GM21447 (cell line): ENCODE measurements at regions not wholly inside any gene's neighbourhood (a gene's known extent, or its start where the extent isn't known, plus 50 kb on each side); places are given as distances from the start of the nearest gene placed in this dataset.
"Not testable (repeated sequence)": the region's sequence is repeated elsewhere in the genome, so short reads cannot be mapped to it uniquely, and the experiment has no call there.

ENCODE experiments used
- ATAC-seq: cut with Tn5 transposase; IDR thresholded peaks from one replicate; pipeline ENCODE4 v1.9.1; 2021; ENCODE audit not compliant: unreplicated experiment

DNA sequence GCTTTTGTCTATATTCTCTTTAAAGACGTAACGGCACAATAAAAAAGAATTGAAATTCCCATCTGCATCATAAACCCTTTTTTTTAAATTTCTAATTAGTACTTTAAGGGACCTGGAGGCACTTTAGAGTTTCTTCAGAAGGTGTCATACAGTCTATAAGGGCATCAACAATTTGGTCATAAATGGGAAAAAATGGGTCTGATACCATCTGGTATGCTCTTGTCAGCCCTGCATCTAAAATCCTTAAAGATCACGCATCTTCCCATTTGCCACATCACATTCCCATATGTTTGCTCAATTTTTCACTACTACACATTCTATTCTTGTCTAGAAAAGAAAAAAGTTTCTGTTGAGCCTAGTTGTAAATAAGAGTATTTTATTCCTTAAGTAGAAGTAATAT lies 53.8 kb downstream of the COX7C start:
- ATAC-seq = no peak

DNA sequence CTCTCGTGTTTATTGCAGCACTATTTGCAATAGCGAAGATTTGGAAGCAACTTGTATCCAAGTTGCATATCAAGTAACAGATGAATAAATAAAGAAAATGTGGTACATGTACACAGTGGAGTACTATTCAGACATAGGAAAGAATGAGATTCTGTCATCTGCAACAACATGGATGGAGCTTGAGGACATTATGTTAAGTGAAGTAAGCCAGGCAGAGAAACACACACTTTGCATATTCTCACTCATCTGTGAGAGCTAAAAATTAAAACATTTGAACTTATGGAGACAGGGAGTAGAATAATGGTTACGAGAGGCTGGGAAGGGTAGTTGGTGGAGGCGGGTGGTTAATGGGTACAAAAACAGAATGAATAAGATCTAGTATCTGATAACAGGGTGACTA lies 56.3 kb downstream of the COX7C start:
- no peak for ATAC-seq

DNA sequence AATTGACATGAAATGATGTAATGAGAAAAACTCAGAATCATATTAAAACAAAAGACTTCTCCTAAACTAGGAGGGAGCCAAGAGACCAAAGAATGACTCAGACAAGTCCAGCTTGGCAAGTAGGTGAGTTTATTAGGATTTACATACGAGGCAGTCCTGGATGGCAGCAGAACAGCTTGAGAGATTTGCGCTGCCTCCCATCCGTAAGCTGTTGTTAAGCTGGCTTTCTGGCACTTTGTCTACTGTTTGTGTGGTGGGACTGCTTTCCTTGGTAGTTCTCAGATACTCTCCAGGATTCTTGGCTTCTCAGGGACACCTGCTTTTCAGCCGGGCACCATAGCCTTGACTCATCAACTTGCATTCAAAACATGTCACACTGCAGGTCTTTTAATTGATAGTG lies 57.6 kb downstream of the COX7C start:
- ATAC-seq = no peak

DNA sequence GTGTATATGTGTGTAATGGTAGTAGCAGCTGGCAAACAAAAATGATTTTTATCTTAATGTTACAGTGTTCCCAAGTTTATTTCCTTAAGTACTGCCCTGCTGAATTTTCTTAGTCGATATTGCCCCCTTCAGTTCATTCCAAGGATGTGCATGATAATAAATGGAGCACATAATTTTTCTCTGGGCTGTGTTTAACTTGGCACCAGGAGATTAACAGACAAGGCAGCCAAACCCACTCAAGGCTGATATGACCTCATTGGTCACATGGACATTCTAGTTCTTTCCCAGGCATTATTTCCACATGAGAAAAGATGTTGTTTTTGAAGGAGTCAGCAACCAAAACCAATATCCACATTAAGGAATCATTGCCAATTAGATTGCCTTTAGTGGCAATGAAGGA lies 61.8 kb downstream of the COX7C start:
- no peak for ATAC-seq

DNA sequence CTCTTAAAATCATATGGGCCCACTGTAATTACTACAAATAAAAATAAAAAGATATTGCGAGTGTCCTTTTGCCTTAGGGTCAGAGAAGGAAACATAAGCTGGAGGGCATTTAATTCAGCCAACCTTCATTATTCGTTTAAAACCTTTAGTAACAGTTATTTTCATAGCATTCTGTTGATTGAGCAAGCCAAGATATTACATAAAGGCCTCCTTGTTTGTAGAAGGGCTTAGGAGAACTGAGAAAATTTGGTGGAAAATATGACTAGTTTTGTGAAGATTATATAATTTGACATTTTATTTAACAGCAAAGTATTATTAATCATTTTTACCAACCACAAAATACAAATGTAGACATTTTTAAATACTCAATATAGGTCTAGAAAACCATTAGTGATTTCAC lies 62.2 kb downstream of the COX7C start:
- no peak for ATAC-seq

DNA sequence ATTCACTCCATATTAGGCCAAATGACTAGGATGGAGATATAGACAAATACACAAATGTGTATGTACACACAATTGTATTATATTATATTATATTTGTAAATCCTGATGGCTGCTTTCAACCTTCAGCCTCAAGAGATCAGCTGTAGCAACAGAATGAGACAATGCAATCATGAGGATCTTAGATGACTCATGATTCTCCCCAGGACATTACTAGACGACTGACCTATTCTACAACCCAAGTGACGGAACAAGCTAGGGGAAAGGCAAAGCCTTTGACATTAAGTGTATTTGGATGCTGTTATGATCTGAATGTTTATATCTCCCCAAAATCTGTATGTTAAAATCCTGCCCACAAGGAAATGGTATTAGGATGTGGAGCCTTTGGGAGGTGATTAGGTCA lies 66.5 kb downstream of the COX7C start:
- ATAC-seq = no peak

DNA sequence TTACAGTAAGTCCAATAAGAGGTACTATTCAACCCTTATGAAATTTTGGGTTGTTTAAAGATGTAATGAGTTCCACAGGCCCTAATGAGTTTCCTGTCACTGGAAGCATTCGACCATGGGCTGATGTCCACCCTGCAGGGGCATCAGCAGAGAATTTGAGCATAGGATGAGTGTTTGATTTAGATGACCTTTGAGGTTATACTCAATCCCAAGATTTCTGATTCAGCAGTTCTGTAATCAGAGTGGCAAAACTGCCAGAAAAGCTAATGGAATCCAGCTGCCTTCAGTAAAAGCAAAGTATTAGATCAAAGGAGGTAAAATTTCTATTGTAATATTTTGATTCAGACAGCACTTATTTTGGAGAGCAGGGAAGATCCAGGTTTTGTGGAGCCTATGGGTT lies 68.3 kb downstream of the COX7C start:
- no peak for ATAC-seq

DNA sequence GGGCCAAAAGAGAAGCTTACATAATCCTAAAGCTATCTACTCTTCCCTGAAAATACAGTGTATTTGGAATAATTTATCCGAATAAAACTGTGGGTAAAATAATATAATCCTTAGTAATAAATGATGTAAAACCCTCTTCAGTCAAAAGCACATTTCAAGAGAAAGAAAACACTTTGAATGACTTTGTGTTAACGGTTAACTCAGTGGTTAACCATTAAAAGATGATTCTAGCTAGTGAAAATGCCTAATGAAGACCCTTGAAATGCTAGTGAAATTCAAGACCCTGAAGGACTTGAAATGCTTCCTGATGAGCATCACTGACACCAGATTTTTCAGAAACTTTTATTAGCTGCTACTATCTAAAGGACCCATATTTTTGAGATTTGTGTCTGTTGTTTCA lies 70.7 kb downstream of the COX7C start:
- no peak for ATAC-seq

DNA sequence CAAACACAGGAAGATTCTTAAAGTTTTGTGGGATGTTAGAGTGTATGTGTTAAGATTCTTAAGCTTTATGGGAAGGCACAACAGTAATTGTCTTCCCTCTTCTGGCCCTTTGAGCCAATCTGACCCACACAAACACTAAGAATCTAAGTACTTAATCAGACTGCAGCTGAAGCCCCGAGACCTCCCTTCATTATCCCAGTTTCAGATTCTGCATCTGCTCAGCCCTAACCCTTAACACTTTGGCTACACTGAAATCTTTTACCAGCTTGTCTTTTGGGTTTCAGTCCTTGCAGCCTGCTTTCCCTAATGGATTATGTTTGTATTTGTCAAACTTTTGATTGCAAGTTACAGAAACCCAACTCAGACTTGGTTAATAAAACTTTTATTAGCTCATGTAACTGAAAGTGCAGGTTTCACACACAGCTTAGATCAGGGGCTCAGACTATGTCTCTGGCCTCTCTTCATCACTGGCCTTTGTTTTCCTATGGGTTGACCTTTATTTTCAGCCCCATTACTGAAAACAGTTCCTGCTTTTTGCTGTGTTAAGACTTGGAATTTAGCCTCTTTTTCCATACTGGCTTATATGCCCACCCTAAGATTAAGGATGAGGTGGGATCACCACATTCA lies 71.5 kb downstream of the COX7C start:
- ATAC-seq = no peak

DNA sequence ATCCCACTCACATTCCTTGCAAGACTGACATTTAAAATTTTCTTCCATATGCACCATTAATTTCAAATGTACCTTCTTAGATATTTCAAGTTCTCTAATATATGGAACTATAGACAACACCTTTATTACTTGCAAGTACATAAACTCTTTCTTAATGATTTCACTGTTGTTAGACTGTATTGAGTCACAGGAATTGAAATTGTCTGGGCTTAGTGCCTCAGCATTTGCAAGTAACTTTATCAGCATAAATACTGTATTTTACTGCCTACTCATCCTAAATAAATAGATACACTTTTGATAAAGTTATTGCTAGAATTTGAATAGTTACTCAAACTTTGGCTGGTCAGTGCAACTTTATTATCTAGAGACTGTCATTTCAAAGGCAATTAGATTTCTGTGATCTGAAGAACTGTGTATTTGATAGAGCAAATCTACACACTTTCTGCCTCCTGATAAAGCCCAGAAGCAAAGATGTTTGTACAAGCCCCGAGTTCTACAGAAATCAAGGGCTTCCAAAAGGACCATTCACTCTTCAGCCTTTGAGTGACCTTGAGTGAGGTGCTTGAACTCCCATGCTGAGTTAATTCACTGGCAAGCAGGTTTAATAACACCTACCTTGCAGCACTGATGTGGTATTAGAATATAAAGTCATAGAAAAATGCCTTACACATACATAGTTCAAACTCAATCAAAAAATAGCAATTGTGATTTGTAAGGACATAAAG lies 91.6 kb downstream of the COX7C start:
- ATAC-seq = no peak

DNA sequence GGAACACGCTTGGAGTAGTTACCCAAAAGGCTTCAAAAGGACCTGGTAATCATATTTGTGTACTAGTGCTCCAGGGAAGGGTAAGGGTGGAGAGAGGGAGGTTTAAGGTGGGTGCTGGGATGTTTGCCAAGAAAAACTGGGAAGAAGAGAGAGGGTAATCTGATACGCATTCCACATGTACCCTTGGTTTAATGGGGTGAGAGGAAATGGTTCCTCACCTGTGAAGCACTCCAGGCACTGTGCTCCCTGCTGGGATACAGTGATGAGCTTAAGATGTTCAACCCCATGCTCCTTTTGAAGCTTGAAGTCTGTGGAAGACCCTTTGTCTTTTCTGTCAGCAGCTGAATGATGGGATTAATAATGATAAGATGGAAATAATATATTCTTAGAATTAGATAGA lies 98.4 kb downstream of the COX7C start:
- ATAC-seq = no peak

DNA sequence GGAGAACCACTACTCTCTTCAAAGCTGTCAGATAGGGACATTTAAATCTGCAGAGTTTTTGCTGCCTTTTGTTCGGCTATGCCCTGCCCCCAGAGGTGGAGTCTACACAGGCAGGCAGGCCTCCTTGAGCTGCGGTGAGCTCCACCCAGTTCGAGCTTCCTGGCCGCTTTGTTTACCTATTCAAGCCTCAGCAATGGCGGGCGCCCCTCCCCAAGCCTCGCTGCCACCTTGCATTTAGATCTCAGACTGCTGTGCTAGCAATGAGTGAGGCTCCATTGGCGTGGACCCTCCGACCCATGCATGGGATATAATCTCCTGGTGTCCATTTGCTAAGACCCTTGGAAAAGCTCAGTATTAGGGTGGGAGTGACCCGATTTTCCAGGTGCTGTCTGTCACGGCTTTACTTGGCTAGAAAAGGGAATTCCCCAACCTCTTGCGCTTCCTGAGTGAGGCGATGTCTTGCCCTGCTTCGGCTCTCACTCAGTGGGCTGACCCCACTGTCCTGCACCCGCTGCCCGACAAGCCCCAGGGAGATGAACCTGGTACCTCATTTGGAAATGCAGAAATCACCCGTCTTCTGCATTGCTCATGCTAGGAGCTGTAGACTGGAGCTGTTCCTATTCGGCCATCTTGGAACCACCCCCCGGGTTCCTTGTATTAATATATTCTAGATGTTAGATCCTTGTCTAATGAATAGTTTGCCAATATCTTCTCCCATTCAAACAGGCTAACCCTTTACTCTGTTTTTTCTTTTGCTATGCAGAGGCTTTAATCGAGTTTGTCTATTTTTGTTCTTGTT lies 113.8 kb downstream of the COX7C start:
- ATAC-seq = not testable (repeated sequence)

DNA sequence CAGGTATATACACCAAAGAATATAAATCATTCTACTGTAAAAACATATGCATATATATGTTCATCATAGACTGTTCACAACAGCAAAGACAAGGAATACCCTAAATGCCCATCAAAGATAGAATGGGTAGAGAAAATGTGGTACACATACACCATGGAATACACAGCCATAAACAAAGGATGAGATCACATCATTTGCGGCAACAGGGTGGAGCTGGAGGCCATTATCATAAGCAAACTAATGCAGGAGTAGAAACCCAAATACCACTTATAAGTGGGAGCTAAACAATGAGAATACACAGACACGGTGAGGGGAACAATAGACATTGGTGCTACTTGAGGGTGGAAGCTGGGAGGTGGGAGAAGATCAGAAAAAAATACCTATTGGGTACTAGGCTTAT lies 117.6 kb downstream of the COX7C start:
- no peak for ATAC-seq

DNA sequence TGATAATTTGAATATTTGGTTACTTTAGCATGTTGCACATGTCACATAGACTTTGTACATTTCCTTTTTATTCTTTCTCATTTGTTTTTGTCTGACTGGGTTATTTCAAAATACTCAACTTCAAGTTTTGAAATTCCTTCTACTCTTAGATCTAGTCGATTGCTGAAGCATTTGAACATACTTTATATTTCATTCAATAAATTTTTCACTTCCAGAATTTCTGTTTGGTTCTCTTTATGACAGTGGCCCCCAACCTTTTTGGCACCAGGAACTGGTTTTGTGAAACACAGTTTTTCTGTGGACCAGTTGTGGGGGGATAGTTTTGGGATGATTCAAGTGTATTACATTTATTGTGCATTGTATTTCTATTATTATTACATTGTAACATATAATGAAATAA lies 119.8 kb downstream of the COX7C start:
- ATAC-seq = no peak

DNA sequence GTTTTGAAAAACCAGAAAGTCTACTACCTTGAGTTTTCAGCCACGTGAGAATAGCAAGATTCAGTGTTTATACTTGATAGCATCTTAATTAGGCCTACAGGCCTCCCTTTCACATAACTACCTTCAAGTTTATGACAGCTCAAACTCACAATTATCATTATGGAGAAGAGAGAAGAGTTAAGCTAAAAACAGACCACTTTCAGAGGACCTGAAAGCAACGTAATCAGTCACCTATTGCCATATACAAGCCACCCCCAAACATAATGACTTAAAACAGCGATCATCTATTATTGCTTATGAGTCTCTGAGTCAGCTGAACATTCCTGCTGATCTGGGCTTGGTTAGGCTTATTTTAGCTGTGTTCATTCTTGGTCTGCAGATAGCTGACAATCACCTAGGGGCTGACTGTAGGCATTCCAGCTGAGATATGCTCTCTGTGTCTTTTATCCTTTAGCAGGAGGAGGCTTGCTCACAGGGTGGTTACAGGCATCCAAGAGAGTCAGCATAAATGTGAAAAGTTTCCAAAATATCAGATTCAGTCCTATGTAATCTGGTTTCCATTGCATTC lies 130.9 kb downstream of the COX7C start:
- ATAC-seq = no peak

DNA sequence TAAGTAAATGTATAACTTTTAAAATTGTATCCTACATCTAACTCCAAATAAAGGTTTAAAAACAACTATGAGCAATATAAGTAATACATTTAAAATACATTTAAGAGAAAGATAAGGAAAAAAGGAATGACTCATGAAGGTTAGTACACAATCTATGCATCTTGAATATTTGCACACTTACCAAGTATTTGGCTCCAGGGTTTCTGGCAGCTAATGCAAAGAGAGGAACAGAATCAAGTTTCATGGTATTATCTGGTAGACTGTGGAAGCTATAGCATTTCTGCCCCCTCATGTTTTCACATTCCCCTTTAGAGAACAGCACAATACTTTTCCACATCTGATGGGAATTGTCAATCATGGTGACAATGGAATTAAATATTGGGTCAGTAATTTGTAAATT lies 132.1 kb downstream of the COX7C start:
- no peak for ATAC-seq

DNA sequence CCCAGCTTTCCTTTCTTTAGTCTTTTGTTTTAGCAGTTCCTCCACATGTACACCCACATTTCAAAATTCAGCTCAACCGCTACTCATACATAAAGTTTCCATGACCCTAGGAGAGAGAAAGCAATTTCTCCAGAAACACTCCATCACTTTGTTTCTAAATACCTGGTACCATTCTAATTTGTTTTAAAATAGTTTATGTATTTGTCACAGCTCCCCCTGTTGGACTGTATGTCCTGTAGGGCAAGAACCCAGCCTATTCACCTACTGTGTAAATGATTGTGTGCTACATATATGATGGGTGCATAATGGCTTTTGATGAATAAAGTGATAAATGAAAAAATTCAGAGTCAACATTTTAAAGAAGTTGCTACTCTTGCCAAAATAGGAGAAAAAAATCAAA lies 139.1 kb downstream of the COX7C start:
- ATAC-seq = no peak

DNA sequence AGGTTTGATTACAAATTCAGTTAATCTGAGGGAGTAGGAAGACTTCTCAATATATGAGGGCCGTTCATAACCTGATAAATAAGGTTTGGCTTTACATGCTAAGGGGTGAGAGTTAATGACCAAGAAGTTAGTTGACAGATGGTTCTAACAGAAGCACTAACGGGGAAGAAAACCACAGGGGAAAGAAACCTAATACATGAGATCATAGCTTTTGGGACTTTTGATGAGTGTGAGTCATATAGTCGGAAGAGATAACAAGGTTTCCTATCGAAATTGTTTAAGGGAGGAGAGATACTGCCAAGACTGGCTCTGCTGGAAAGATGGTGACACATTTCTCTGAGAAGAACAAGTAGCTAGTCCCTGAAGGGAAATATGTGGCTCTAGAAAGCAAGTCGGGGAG lies 140.1 kb downstream of the COX7C start:
- ATAC-seq = no peak

DNA sequence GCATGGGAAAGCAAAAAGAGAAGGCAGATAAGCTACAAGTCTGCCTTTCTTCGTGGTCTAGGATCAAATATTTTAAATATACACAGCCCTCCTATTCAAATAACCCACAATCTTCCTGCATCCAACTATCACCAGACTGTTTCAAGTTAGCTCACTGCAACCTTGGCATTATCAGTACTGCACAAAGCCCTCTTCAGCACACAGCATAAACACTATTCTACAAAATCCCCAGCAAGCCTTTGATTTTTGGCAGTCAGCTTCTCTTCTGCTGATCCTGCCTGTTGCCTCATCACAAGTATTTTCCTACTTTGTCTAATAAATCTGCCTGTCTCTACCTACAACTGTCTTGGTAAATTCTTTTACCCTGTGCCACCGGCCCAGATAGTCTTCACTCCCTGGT lies 142.9 kb downstream of the COX7C start:
- ATAC-seq = no peak

DNA sequence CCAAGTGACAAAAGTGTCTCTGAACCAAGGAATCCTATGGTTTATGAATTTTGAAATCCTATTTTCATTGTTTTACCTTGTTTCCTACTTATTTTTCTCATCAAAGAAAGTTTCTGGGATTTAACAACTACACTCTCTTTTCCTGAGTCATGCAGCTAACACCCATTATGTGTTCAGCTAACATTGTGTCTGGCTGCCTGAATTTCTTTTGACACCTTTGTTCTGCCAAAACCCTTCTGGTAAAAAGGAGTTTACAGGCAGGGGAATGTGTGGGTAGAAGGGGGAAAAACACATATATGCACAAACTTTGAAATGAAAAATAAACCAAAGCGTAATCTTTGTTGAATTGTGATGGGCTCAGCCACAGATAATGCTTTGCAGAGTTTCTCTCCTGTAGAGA lies 146.2 kb downstream of the COX7C start:
- no peak for ATAC-seq

DNA sequence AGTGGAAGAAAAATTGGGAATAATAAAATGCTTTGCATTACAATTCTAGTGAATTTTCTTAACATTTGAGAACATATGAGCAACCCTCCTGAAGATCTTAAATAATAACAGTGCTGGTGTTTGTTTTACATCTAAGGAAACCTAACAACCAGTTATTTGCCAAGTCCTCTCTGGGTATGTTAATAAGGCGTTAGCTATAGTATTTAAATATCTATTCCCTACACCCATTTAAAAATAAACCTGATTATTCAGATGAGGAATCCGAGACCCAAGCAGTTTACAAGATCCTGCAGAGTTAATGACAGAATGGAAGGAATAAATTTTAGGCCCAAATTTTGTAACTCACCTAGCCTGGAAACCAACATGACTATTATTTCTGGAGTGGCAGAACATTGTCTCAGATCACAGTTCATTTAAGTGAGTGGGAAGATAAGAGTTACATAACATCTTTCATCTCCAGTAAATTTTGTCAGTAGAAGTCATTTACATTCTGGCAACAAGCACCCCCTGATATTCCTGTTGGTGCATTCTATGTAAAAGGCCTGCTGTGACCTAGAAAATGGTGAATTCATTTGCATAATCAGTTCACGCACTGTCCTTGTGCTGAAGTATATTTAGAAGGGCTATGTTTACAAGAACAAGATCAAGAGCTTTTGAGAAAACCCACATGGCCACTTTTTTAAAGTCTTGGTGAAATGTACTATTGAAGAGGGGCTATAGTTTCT lies 148.2 kb downstream of the COX7C start:
- ATAC-seq = no peak
